Activated naive CD4-positive, alpha-beta T cell treated with anti-CD3 and anti-CD28 coated beads for 36 hours (primary cell): ENCODE measurements at regions not wholly inside any gene's neighbourhood (a gene's known extent, or its start where the extent isn't known, plus 50 kb on each side); places are given as distances from the start of the nearest gene placed in this dataset.

Experiments used
- CTCF ChIA-PET: fragments of 350-600 bp; sonication (Branson Sonifier 250); formaldehyde crosslinking; loops from one replicate; lab custom pipeline; 2021; ENCODE audit warnings: antibody characterized with exemption; lab: Charles Lee
- DNase-seq: peaks from one replicate; pipeline ENCODE4 v3.0.0-alpha.2; 2020
- H3K27ac Mint-ChIP-seq: one replicate; pipeline ENCODE4 v1.8.0; 2021; ENCODE audit warnings: mild to moderate bottlenecking, mixed read lengths
- H3K27me3 Mint-ChIP-seq: one replicate; pipeline ENCODE4 v1.8.0; 2021; ENCODE audit warnings: low read depth, mixed read lengths
- H3K36me3 Mint-ChIP-seq: one replicate; pipeline ENCODE4 v1.8.0; 2021; ENCODE audit warnings: low read depth, mixed read lengths
- H3K4me1 Mint-ChIP-seq: one replicate; pipeline ENCODE4 v1.8.0; 2021; ENCODE audit warnings: low read depth, mixed read lengths
- H3K4me3 Mint-ChIP-seq: one replicate; pipeline ENCODE4 v1.8.0; 2021; ENCODE audit warnings: mild to moderate bottlenecking, moderate library complexity, mixed read lengths
- H3K9me3 Mint-ChIP-seq: one replicate; pipeline ENCODE4 v1.8.0; 2021; ENCODE audit warnings: mixed read lengths
- intact Hi-C: fragments of 100-400 bp; cut with micrococcal nuclease; formaldehyde crosslinking; loops from one replicate; pipeline ENCODE4 v1.15.1; 2023

DNA sequence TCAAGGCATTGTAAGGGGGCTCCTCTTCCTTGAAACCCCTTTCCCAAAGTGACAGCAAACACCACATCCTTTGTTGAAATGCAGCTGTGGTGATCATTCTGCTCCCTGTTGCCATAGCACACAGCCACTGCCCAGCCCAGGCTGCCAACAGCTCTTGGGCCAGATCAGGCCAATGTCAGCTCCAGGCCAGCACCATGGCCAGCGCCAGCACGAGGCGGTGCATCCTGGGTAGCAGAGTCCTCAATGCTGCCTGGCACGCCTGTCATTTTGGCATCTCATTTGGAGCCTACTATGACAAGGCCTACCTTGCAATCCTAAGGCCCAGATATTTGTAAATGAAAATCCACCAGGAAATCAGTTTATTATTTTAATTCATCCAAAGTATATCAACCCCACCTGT, 390.6 kb downstream of the DNAH5 start:
- no peak overlapping the region for H3K27ac Mint-ChIP-seq
- no peak overlapping the region for H3K4me3 Mint-ChIP-seq
- no peaks in the 10 kb centered on the region for H3K27me3 Mint-ChIP-seq
- CTCF ChIA-PET, result no interaction called here
- no peaks in the 10 kb centered on the region for H3K4me1 Mint-ChIP-seq
- intact Hi-C loops, result no loop called here
- DNase-seq, result peak; percentile 4
- peaks cover 1% of the 10 kb centered on the region for H3K36me3 Mint-ChIP-seq
- H3K9me3 Mint-ChIP-seq, result peaks cover 4% of the 10 kb centered on the region

DNA sequence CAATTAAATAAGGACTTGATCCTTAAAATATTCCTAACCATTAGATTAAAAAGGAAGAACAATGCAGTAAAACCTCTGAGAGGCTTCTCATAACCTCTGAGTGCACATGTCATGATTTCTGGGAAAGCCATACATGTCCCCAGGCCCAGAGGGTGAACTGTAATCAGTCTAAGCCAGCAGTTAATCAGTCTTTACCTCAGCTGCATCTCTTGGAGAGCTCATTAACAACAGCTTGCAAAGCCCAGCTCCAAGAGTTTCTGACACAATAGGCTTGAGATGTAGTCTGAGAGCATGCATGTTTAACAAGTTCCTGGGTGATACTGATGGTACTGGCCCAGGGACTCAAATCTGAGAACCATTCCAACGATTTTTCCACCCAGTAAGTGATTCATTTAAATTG, 392.1 kb downstream of the DNAH5 start:
- Mint-ChIP-seq H3K27ac (no peak overlapping the region), H3K4me3 (no peak overlapping the region), H3K36me3 (peaks cover 1% of the 10 kb centered on the region), H3K27me3 (no peaks in the 10 kb centered on the region), H3K4me1 (no peaks in the 10 kb centered on the region), H3K9me3 (peaks cover 2% of the 10 kb centered on the region)
- CTCF ChIA-PET, result no interaction called here
- intact Hi-C loops, result no loop called here
- no peak for DNase-seq

DNA sequence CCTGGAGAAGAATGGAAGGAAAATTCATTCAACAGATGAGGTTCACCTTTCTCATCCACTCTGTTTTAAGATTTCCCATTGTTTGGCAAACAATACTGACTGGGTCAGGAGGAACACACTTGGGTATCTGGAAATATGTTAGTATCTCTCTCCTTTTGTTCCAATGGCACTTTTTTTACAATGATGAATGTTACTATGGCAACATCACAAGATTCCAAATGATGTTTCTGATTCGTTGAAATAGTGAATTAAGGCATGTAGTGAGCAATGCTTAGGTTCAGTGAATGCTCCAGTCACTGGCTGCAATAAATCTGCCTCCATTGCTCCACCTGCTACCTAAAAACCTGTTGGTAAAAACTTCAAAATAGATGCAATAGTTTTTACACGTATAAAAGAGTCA, 392.8 kb downstream of the DNAH5 start:
- H3K27ac Mint-ChIP-seq, result no peak overlapping the region
- intact Hi-C loops, result no loop called here
- peaks cover 1% of the 10 kb centered on the region for H3K36me3 Mint-ChIP-seq
- CTCF ChIA-PET, result no interaction called here
- no peaks in the 10 kb centered on the region for H3K27me3 Mint-ChIP-seq
- DNase-seq, result no peak
- no peaks in the 10 kb centered on the region for H3K4me1 Mint-ChIP-seq
- peaks cover 2% of the 10 kb centered on the region for H3K9me3 Mint-ChIP-seq
- no peak overlapping the region for H3K4me3 Mint-ChIP-seq

DNA sequence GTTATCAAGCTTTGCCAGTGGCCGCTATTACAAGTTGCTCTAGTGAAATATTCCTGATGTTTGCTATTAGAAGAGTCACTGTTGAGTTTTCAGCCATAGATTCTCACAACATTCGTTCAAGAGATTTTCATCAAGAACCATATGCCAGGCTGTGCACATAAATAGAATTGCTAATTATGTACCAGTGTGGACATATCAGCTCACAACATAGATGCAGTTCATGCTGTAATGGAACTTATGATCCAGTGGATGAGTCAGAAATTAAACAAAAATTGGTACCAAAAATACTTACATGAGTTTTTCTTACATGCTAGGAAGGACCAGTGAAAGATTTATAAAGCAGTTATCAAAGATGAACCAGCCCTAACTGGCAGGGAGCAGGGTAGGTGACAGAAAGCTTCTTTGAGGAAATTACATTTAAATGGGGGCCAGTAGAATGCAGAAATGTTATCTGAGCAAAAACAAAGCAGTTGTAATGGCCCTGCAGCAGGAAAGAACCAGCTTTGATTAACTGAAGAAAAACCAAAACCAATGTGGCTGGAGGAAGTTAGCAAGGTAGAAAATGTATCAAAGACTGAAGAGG, 404.2 kb downstream of the DNAH5 start:
- no peaks in the 10 kb centered on the region for H3K4me1 Mint-ChIP-seq
- intact Hi-C loops, result no loop called here
- no peaks in the 10 kb centered on the region for H3K27me3 Mint-ChIP-seq

DNA sequence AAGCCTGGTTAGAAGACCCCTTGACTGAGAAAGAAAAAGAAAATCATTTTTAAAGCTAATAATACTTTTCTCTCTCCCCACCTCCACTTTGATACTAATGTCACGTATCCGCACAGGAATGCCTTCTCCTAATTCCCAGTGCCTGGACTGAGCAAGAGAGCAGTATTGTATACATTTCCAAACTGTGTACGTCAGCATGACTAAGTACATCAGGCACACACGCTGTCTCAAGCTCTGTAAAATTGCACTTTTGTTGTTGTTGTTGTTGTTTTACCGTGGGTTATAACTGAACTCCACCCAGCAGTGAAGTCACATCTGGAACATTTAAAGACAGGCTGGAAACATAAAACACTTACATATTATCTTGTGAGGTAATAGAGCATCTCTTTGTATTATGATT, 407.6 kb downstream of the DNAH5 start:
- no peaks in the 10 kb centered on the region for H3K36me3 Mint-ChIP-seq
- H3K27me3 Mint-ChIP-seq, result no peaks in the 10 kb centered on the region
- intact Hi-C loops, result no loop called here
- H3K9me3 Mint-ChIP-seq, result peaks cover 5% of the 10 kb centered on the region
- no peaks in the 10 kb centered on the region for H3K4me1 Mint-ChIP-seq
- H3K4me3 Mint-ChIP-seq, result no peak overlapping the region
- CTCF ChIA-PET, result no interaction called here
- no peak for DNase-seq
- no peak overlapping the region for H3K27ac Mint-ChIP-seq

More for the DNA sequence above, 404.2 kb downstream of the DNAH5 start:
- no peak for DNase-seq
- no peak overlapping the region for H3K4me3 Mint-ChIP-seq
- peaks cover 11% of the 10 kb centered on the region for H3K9me3 Mint-ChIP-seq
- CTCF ChIA-PET, result no interaction called here
- H3K27ac Mint-ChIP-seq, result no peak overlapping the region
- no peaks in the 10 kb centered on the region for H3K36me3 Mint-ChIP-seq

DNA sequence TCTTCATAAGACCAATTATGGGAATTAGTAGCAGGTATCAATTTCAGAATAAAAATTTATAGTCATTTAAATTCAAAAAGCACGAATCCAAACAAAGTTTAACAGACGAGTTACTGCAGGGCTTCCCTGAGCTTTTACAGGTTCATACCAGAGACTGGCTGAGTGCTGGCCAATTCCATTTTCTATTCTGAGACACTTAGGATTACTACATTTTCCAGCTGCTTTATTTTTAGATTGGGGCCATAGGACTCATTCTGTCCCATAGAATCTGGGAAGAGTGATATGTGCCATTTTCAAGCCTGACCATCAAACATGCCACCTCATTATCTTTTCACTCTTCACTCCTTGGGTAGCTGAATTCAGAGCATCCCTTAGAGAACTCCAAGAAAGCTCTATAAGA, 410.7 kb downstream of the DNAH5 start:
- intact Hi-C loops, result no loop called here
- no peaks in the 10 kb centered on the region for H3K4me1 Mint-ChIP-seq
- H3K9me3 Mint-ChIP-seq, result peaks cover 5% of the 10 kb centered on the region
- CTCF ChIA-PET, result no interaction called here
- H3K36me3 Mint-ChIP-seq, result no peaks in the 10 kb centered on the region
- no peak overlapping the region for H3K27ac Mint-ChIP-seq
- no peak overlapping the region for H3K4me3 Mint-ChIP-seq
- no peak for DNase-seq
- no peaks in the 10 kb centered on the region for H3K27me3 Mint-ChIP-seq

DNA sequence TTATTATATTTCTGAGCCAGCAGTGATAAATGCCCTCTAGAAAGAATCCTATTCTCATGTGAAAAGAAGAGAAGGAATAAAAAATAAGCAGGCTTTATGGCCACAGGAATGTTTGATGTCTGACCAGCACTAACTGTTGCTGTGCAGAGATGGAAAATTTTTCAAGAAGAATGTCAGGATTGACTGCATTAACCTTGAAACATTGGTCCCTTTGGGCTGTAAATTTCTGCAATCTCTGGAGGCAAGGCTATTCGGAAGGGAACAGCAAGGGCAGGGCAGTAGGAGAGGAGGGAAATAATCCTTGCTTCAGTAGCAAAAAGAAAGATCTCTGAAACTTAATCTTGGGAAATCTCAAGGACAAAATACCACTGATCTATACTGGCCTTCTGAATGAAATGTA, 415.2 kb downstream of the DNAH5 start:
- Mint-ChIP-seq H3K27ac (no peak overlapping the region), H3K9me3 (peaks cover 3% of the 10 kb centered on the region), H3K36me3 (no peaks in the 10 kb centered on the region), H3K4me3 (no peak overlapping the region), H3K4me1 (no peaks in the 10 kb centered on the region), H3K27me3 (no peaks in the 10 kb centered on the region)
- CTCF ChIA-PET, result no interaction called here
- intact Hi-C loops, result no loop called here
- DNase-seq, result no peak

DNA sequence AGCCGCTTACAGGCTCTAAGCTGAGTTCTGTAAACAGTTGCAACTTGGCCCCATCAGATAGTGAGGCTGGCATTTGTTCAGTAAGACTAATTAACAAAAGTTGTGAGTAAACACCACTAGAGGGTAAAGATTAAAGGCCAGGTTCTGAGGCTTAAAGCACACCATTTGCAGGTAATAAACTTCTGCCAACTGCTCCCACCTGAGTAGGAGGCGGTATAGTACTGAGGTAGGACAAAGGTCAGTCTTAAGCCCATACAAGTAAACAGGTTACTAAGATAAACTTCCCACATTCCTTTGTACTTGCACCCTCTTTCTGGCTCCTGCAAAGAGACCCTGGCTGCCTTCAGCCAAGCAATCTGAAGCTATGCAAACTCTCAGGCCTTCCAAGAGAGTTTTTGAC, 419.6 kb downstream of the DNAH5 start:
- no peak for DNase-seq
- intact Hi-C loops, result no loop called here
- Mint-ChIP-seq H3K4me3 (no peak overlapping the region), H3K27ac (no peak overlapping the region), H3K9me3 (peaks cover 3% of the 10 kb centered on the region), H3K27me3 (no peaks in the 10 kb centered on the region), H3K4me1 (no peaks in the 10 kb centered on the region), H3K36me3 (no peaks in the 10 kb centered on the region)
- CTCF ChIA-PET, result no interaction called here

DNA sequence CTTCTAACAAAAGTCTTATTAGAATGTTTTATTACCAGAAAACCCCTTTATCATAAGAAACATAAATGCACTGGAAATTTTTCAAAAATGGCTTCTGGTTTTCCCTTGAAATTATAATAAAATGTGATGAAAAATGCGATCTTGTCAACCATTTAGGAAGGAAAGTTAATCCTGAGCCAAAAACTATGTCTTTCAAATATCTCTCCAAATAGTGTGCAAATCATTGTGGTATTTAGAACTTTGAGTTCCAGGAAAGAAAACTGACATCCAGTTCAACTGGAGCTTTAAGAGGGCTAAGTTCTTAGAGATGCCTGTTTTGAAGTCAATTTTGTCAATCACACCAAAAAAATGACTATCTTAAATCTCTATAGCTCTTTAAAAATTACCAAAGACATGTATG, 425.4 kb downstream of the DNAH5 start:
- CTCF ChIA-PET, result no interaction called here
- Mint-ChIP-seq H3K36me3 (no peaks in the 10 kb centered on the region), H3K4me1 (no peaks in the 10 kb centered on the region), H3K27me3 (no peaks in the 10 kb centered on the region), H3K9me3 (peaks cover 1% of the 10 kb centered on the region), H3K27ac (no peak overlapping the region), H3K4me3 (no peak overlapping the region)
- intact Hi-C loops, result no loop called here
- DNase-seq, result no peak

DNA sequence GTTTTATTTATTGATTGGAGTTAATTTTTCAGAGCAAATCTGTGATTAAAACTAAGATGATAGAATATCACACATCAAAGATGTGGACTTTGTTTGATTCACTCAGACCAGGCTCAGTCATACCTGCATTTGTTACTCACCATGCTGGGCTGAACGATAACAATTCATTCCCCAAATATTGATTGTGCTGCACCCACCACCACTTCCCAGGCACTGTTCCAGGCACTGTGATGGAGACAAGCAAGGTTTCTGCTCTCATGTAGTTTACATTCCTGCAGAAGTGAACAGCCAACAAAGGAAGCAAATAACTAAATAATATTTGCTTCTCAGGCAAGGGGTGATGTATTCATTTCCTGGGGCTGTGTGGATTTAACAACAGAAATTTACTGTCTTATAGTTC, 428.3 kb downstream of the DNAH5 start:
- Mint-ChIP-seq H3K36me3 (no peaks in the 10 kb centered on the region), H3K4me1 (no peaks in the 10 kb centered on the region), H3K4me3 (no peak overlapping the region), H3K27me3 (no peaks in the 10 kb centered on the region), H3K9me3 (peaks cover 1% of the 10 kb centered on the region), H3K27ac (no peak overlapping the region)
- CTCF ChIA-PET, result no interaction called here
- intact Hi-C loops, result no loop called here
- DNase-seq, result no peak

DNA sequence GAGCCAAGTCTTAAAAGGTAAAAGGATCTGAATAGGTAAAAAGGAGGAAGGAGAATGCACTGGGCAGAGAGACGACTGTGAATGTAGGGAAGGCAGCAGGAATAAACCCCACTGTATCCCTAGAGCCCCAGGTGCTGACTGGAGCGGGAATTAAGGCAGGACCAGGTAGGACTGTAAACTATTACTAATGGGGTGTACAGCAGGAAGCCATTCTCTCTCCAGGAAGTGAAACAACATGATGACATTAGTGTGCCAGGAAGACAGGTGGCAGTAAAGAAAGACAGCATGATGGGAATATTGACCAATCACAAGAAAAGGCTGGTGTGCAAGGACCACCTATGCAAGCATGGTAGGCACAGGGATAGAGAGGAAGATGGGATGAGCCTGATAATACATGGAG, 433.0 kb downstream of the DNAH5 start:
- Mint-ChIP-seq H3K27ac (no peak overlapping the region), H3K4me3 (no peak overlapping the region), H3K4me1 (no peaks in the 10 kb centered on the region), H3K27me3 (no peaks in the 10 kb centered on the region), H3K9me3 (no peaks in the 10 kb centered on the region), H3K36me3 (no peaks in the 10 kb centered on the region)
- intact Hi-C loops, result no loop called here
- CTCF ChIA-PET, result no interaction called here
- DNase-seq, result no peak

DNA sequence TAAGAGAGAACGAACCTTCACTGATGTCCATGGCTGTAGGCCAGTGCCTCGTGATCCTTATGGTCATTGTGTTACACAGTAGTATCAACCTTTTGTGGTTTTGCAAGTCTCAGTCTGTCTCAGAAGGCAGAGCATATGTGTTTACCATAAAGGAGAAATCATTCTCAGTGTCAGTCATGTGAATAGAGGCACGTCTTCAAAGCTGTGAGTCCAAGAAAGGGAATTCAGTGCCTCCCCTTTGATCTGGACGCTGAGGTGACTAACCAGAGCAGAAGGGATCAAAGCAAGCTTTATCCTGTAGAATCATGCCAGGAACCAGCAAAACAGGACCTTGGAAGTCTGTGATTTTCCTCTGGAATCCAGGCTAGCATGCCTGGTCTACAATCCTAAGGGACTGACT, 433.9 kb downstream of the DNAH5 start:
- Mint-ChIP-seq H3K4me3 (no peak overlapping the region), H3K9me3 (no peaks in the 10 kb centered on the region), H3K27ac (no peak overlapping the region), H3K27me3 (no peaks in the 10 kb centered on the region), H3K36me3 (no peaks in the 10 kb centered on the region), H3K4me1 (no peaks in the 10 kb centered on the region)
- CTCF ChIA-PET, result no interaction called here
- DNase-seq, result no peak
- intact Hi-C loops, result no loop called here

DNA sequence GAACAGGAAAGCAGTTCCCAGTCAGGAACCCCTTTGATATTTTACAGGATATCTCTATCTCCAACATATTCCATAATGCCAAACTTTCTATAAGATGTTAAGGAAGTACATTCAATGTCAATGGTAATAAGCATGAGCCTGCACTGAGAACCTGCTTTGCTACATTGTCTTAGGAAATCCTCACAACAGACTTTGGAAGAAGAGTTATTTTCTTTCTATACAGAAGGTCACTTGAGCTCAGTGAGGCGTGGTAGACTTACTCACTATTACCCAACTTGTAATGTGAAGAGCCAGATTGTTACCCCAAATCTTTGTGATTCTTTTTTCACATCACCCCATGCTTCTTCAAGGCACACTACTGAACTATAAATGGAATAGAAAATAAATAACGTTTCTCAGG, 435.9 kb downstream of the DNAH5 start:
- Mint-ChIP-seq H3K27me3 (no peaks in the 10 kb centered on the region), H3K36me3 (no peaks in the 10 kb centered on the region), H3K4me3 (no peak overlapping the region), H3K9me3 (no peaks in the 10 kb centered on the region), H3K4me1 (no peaks in the 10 kb centered on the region), H3K27ac (no peak overlapping the region)
- intact Hi-C loops, result no loop called here
- DNase-seq, result no peak
- CTCF ChIA-PET, result no interaction called here

DNA sequence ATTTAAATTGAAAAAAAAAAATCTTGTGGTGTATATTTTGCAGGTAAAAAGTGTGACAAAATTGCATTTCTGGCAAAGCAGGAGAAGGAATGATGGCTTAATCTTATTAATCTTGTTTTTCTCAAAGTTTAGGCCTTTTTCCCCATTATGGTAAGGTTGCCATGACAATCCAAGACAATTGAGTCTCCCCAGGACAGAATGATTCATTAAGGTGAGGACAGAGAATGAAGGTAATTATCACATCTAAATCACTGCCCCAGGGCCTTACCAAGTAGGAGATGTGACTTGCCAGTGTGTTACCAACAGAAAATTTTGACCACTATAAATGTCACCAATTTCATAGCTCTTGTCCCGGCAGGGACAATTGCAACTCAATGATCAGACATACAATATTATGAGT, 439.2 kb downstream of the DNAH5 start:
- DNase-seq, result no peak
- H3K4me1 Mint-ChIP-seq, result no peaks in the 10 kb centered on the region
- CTCF ChIA-PET, result no interaction called here

More for the DNA sequence above, 439.2 kb downstream of the DNAH5 start:
- no peak overlapping the region for H3K4me3 Mint-ChIP-seq
- intact Hi-C loops, result no loop called here
- H3K27me3 Mint-ChIP-seq, result no peaks in the 10 kb centered on the region
- H3K36me3 Mint-ChIP-seq, result no peaks in the 10 kb centered on the region
- H3K9me3 Mint-ChIP-seq, result no peaks in the 10 kb centered on the region
- no peak overlapping the region for H3K27ac Mint-ChIP-seq
